Glutamatergic neuron (in vitro differentiated cells): ENCODE measurements at regions not wholly inside any gene's neighbourhood (a gene's known extent, or its start where the extent isn't known, plus 50 kb on each side); places are given as distances from the start of the nearest gene placed in this dataset.

Experiments used
- DNase-seq: peaks from one replicate; pipeline ENCODE4 v3.0.0; 2022
- H3K27ac Mint-ChIP-seq: one replicate; pipeline ENCODE4 v1.8.0; 2020; ENCODE audit warnings: mild to moderate bottlenecking, mixed read lengths, inconsistent platforms; ENCODE audit not compliant: unreplicated experiment
- H3K27me3 Mint-ChIP-seq: one replicate; pipeline ENCODE4 v1.8.0; 2020; ENCODE audit warnings: mild to moderate bottlenecking, moderate library complexity, mixed read lengths, inconsistent platforms; ENCODE audit not compliant: unreplicated experiment
- H3K36me3 Mint-ChIP-seq: one replicate; pipeline ENCODE4 v1.8.0; 2020; ENCODE audit warnings: mild to moderate bottlenecking, mixed read lengths, inconsistent platforms; ENCODE audit not compliant: unreplicated experiment
- H3K4me1 Mint-ChIP-seq: one replicate; pipeline ENCODE4 v1.8.0; 2020; ENCODE audit warnings: mild to moderate bottlenecking, low read depth, mixed read lengths, inconsistent platforms; ENCODE audit not compliant: unreplicated experiment
- H3K4me3 Mint-ChIP-seq: one replicate; pipeline ENCODE4 v1.8.0; 2020; ENCODE audit warnings: mild to moderate bottlenecking, mixed read lengths, inconsistent platforms; ENCODE audit not compliant: unreplicated experiment
- H3K9me3 Mint-ChIP-seq: one replicate; pipeline ENCODE4 v1.8.0; 2020; ENCODE audit warnings: mild to moderate bottlenecking, moderate library complexity, mixed read lengths, inconsistent platforms; ENCODE audit not compliant: unreplicated experiment
- CTCF ChIP-seq: fragments of 200-600 bp; sonication (generic); IDR thresholded peaks from one replicate; pipeline ENCODE4 v1.5.0; 2021; ENCODE audit not compliant: partially characterized antibody, unreplicated experiment

GRCh38 chr15:38046257-38047051 lies 112.0 kb downstream of the TMCO5A start:
- H3K4me1 Mint-ChIP-seq = peaks cover 7% of the 10 kb centered on the region
- H3K36me3 Mint-ChIP-seq = no peaks in the 10 kb centered on the region
- no peaks in the 10 kb centered on the region for H3K9me3 Mint-ChIP-seq
- TF ChIP-seq CTCF = no peak
- DNase-seq = no peak
- no peak overlapping the region for H3K27ac Mint-ChIP-seq
- H3K27me3 Mint-ChIP-seq = no peaks in the 10 kb centered on the region
- no peak overlapping the region for H3K4me3 Mint-ChIP-seq

- Mint-ChIP-seq H3K4me1 (peaks cover 7% of the 10 kb centered on the region), H3K4me3 (no peak overlapping the region), H3K27ac (no peak overlapping the region), H3K9me3 (no peaks in the 10 kb centered on the region), H3K27me3 (no peaks in the 10 kb centered on the region), H3K36me3 (no peaks in the 10 kb centered on the region)
- DNase-seq = no peak
- TF ChIP-seq CTCF = no peak
These were observed 113.6 kb downstream of the TMCO5A start for GRCh38 chr15:38048001-38048455.

GRCh38 chr15:38049891-38050290 lies 115.5 kb downstream of the TMCO5A start:
- Mint-ChIP-seq H3K9me3 (no peaks in the 10 kb centered on the region), H3K36me3 (no peaks in the 10 kb centered on the region), H3K4me1 (peaks cover 7% of the 10 kb centered on the region), H3K27ac (no peak overlapping the region), H3K4me3 (no peak overlapping the region), H3K27me3 (no peaks in the 10 kb centered on the region)
- no peak for TF ChIP-seq CTCF
- DNase-seq = no peak

GRCh38 chr15:38050529-38051448 lies 116.3 kb downstream of the TMCO5A start:
- Mint-ChIP-seq H3K27ac (no peak overlapping the region), H3K27me3 (no peaks in the 10 kb centered on the region), H3K36me3 (no peaks in the 10 kb centered on the region), H3K4me3 (no peak overlapping the region), H3K4me1 (peaks cover 7% of the 10 kb centered on the region), H3K9me3 (no peaks in the 10 kb centered on the region)
- no peak for DNase-seq
- no peak for TF ChIP-seq CTCF

GRCh38 chr15:38053205-38053604 lies 118.8 kb downstream of the TMCO5A start:
- no peak for DNase-seq
- Mint-ChIP-seq H3K27ac (no peak overlapping the region), H3K9me3 (peaks cover 1% of the 10 kb centered on the region), H3K36me3 (no peaks in the 10 kb centered on the region), H3K27me3 (no peaks in the 10 kb centered on the region), H3K4me3 (no peak overlapping the region), H3K4me1 (peaks cover 7% of the 10 kb centered on the region)
- TF ChIP-seq CTCF = no peak
